NAMALWA (cell line): ENCODE measurements at regions not wholly inside any gene's neighbourhood (a gene's known extent, or its start where the extent isn't known, plus 50 kb on each side); places are given as distances from the start of the nearest gene placed in this dataset.

Source experiments
- DNase-seq: peaks from one replicate; pipeline ENCODE4 v3.0.0-alpha.2; 2015; ENCODE audit warnings: low spot score

DNA sequence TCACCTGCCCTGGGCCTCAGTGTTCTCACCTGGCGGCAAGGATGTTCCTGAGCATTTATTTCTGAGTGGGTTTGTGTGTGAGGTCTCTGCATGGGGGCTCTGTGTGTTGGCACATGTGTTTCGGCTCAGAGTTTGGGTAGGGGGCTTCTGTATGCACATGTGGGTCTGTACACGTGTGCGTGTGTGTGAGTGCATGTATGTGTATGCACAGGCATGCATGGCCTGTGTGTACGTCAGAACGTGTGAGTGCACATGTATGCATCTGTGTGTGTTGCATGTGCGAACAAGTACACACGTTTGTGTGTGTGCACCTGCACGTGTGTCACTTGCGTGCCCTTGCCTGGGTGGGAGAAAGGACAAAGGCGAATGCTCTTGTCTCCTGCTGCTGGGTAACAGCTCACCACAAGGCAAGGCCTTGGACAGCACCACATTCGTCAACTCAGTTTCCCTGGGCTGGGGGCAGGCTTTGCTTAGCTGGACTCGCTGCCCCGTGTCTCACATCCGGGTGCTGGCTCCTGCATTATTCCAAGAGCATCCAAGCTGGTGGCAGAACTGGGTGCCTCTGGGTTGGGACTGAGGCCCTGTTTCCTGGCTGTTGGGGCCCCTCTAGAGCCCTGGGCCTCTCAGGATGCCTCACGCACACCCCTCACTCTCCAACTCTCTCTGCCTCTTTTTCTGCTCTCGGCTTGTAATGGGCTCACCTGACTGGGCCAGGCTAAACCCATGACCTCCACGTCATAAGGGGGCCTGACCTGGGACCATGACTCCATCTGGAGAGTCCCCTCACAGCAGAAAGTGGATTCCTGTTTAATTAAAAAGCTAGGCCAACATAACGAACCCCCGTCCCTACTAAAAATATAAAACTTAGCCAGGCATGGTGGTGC, 153.6 kb upstream of the C14orf180 start:
- no peak for DNase-seq

DNA sequence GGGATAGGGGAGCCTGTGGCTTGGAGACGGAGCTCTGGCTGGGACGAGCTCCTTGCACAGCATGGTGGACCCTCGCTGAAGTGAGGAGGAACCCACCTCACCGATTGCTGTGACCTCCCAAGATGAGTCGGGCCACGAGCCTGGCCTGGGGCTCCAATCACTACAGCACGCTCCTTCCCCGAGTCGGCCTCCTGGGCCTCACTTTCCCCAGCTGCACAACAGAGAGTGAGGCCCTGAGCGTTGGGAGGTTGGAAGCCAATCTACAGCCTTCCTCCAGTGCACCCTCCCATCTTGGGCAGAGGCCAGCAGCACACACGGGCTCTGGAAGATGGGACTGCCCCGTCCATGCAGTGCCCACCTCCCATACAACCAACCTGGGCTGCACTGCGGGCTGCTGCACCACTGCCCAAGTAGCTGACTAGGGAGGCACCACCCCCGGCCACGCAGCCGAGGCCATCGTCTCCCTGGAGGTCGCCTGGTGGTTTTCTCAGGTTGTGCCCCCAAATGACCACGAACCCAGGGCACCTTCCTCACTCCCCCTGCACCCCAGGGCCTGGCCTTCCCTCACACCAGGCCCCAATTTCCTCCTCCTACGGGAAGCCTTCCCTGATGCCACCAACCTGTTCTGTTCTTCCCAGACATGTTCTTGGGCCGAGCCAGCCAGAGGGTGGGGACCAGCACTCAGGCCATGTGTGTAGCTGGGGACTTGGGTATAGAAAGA, 152.3 kb upstream of the C14orf180 start:
- DNase-seq = no peak

GRCh38 chr14:104428333-104428851, 151.2 kb upstream of the C14orf180 start:
- no peak for DNase-seq

DNA sequence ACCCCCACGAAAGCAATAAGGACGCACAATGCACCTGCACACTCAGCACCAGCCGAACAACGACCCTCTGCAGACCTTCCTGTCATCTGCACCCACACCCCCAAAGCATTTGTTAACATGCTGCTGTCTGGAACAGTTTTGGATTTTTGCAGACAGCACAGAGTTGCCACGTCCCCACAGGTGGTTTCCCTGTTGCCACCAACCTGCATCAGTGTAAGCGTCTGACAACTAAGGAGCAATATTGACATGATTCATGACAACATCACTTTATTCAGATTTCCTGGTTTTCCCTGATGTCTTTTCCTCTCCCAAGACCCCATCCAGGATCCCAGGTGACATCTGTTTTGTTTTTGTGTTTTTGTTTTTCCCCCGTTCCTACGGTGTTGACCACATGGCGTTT, 150.7 kb upstream of the C14orf180 start:
- DNase-seq = no peak

GRCh38 chr14:104429291-104429861, 150.2 kb upstream of the C14orf180 start:
- no peak for DNase-seq

DNA sequence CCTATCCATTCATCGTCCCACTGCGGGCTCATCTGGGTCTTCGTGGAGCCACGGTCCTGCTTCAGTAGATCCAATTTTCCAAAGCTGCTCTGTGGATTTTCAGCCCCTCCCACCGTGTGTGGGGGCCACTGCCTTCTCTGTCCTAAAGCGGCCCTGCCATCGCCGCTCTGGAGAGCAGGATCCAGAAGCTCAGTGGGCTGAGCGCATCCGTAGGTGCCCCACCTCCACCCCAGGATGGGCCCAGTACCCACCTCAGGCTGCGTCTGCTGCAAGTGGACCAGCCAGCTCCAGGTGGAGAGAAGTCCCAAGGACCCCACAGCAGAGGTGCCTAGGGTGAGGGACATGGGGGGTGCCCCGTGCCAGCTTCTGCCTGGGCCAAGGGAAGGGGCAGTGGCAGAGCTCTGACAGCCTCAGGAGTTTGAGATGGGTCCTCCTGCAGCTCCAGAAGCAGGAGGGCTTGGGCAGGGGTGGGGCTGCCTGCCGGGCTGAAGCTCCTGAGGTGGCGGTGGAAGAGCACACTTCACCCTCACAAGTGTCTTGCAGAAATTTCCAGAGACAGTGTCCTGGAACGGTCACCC, 148.1 kb upstream of the C14orf180 start:
- DNase-seq = no peak

- no peak for DNase-seq
Measured at GRCh38 chr14:104431929-104432541, 147.5 kb upstream of the C14orf180 start.

DNA sequence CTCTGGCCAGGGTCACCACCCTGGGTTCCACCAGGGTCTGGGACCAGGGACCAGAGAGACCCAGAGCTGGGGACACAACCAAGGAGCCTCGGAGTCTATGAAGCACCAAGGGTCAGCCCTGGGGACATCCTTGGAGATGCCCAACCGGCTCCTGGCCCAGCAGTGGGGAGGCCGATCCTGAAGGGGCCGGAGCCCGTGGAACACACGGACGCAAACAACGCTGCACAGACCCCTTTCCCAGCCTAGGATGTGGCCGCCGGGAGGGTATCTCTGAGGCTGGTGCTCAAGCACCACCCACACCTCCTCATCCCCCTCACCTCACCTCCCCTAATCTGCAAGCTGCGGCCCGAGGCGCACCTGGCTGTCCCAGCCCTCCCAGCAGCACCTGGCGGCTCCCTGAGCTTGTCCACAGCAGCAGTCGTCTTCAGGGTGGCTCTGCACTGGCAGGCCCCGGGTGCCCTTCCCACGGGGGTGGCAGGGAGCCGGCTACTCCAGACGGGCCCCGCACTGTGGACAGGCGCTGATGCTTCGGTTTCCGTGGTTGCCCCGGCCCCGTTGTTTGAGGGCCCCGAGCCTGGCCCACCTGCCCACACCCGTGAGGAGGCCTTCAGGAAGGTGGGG, 146.8 kb upstream of the C14orf180 start:
- no peak for DNase-seq

- no peak for DNase-seq
Measured at GRCh38 chr14:104433401-104434213, 146.0 kb upstream of the C14orf180 start.

- DNase-seq = no peak
Measured at GRCh38 chr14:104434214-104435076, 145.1 kb upstream of the C14orf180 start.

GRCh38 chr14:104435147-104436046, 144.2 kb upstream of the C14orf180 start:
- no peak for DNase-seq

DNA sequence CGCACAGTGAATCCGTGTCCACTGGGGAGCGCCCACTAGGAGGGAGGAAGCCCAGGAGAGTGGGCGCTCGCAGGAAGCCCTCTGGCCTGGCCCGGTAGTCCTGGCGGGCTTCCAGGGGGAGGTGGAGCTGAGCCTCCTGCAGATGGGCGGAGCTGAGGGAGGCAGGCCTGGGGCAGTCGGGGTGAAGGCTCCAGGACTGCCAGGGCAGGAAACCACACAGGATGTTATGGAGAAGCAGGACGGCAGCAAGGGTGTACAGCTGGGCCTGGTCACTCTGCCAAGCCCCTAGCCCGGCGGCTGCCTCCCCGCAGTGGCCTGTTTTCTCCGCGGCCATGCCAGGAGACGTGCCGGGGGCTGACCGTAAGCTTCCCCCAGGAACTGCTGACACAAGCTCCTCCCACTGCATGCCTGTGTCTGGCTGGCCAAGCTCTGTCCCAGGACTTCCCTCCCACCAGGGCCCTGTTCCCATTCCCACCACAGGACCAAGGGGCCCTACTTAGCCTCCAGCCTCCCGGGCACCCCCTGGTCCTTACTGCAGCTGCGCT, 143.4 kb upstream of the C14orf180 start:
- DNase-seq = no peak

- no peak for DNase-seq
Measured at GRCh38 chr14:104436741-104437701, 142.5 kb upstream of the C14orf180 start.

DNA sequence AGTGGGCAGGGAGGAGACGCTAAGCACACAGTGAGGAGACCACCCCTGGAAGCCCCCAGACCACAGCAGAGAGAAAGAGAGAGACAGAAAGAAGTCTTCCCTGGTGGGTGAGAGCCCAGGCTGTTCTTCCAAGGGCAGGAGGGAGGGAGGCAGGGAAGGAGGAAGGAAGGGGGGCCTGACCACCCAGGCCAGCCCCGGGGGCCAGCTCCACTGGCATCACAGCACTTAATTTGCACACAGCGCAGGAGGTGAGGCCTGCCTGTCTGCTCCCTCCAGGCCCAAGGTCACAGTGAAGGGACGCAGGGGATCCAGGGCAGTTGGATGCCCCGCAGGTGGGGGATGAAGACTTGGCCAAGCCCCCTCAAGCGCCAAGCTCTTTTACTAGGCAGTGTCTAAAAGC, 141.9 kb upstream of the C14orf180 start:
- no peak for DNase-seq

DNA sequence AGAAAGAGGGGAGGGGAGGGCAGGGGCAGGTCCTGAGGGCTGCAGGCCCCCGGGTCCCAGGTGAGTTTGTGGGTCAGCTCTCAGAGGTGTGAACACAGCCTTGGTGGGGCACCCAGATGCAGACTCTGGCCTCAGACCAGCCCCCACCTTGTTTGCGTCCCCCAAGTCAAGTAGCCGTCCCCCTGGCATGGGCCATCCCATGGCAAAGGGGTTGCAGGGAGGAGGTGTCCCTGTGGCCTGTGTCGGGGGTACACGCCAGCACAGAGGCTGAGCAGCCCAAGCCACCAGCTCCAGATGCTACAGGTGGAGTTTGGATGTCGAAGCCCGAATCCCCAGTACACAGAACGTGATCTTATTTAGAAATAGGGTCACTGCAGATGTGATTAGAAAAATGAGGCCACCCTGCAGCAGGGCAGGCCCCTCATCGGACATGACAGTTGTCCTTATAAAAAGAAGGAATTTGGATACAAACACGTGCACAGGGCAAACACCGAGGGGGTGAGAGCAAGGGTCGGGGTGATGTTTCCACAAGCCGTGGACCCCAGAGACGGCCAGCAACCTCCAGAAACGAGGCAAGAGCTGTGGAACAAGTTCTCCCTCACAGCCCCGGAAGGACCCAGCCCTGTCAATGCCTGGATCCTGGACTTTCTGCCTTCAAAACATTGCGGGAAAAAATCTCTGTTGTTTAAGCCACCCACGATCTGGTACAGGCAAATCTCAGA, 141.2 kb upstream of the C14orf180 start:
- no peak for DNase-seq

GRCh38 chr14:104439625-104440024, 139.9 kb upstream of the C14orf180 start:
- no peak for DNase-seq
